Transverse colon (tissue), 4 donors: ENCODE measurements at regions not wholly inside any gene's neighbourhood (a gene's known extent, or its start where the extent isn't known, plus 50 kb on each side); places are given as distances from the start of the nearest gene placed in this dataset.
"Not testable (repeated sequence)": the region's sequence is repeated elsewhere in the genome, so short reads cannot be mapped to it uniquely, and the experiment has no call there.

Experiments
- DNase-seq: peaks from one replicate; pipeline ENCODE4 v3.0.0-alpha.2; 2019
- H3K27ac ChIP-seq, 4 donors: fragments of 200-600 bp; sonication (generic); 2 replicates each; pipeline ENCODE4 v1.5.1; 2016 to 2018; ENCODE audit warnings: inconsistent platforms in 4 of 4
- H3K27me3 ChIP-seq: fragments of 200-600 bp; sonication (generic); 2 replicates; pipeline ENCODE4 v1.5.1; 2017; ENCODE audit warnings: inconsistent platforms
- H3K36me3 ChIP-seq, 4 donors: fragments of 200-600 bp; sonication (generic); 2 replicates each; pipeline ENCODE4 v1.5.1; 2017 to 2019; ENCODE audit warnings: inconsistent platforms in 4 of 4
- H3K4me1 ChIP-seq, 4 donors: fragments of 200-600 bp; sonication (generic); 2 replicates each; pipeline ENCODE4 v1.5.1; 2017 to 2020; ENCODE audit warnings: inconsistent platforms in 4 of 4
- H3K4me3 ChIP-seq, 4 donors: fragments of 200-600 bp; sonication (generic); 1 replicate in 1 of 4; 2 replicates in 3 of 4; pipeline versions ENCODE4 v1.5.1 to v1.6.1; 2017 to 2019; ENCODE audit warnings: inconsistent platforms in 4 of 4
- H3K9me3 ChIP-seq, 2 donors: fragments of 200-600 bp; sonication (generic); 2 replicates each; pipeline ENCODE4 v1.5.1; 2017 to 2019; ENCODE audit warnings: inconsistent platforms in 2 of 2
- CTCF ChIP-seq, 5 experiments: fragments of 200-600 bp in 3 of 5; fragments of 450-650 bp in 2 of 5; sonication (generic) in 3 of 5; IDR thresholded peaks; 1 replicate in 2 of 5; 2 replicates in 3 of 5; pipeline ENCODE4 v1.5.1; 2016 to 2017; ENCODE audit warnings: antibody characterized with exemption in 5 of 5, inconsistent platforms in 3 of 5, mild to moderate bottlenecking in 2 of 5, moderate library complexity in 1 of 5
- EP300 ChIP-seq: sonication (generic); formaldehyde crosslinking; IDR thresholded peaks from one replicate; pipeline ENCODE4 v1.6.1; 2017; ENCODE audit warnings: antibody characterized with exemption, low read depth
- POLR2A ChIP-seq: fragments of 450-650 bp; IDR thresholded peaks from one replicate; pipeline ENCODE4 v1.6.1; 2016; ENCODE audit warnings: antibody characterized with exemption, mild to moderate bottlenecking, moderate library complexity
- POLR2AphosphoS5 ChIP-seq, 3 donors: sonication (generic); formaldehyde crosslinking; IDR thresholded peaks; one replicate each; pipeline ENCODE4 v1.6.1; 2016; ENCODE audit warnings: antibody characterized with exemption in 3 of 3
- WGBS, 2 donors: methylation state at CpG; one replicate each; pipeline ENCODE4 v1.1.5; 2018; ENCODE audit warnings: low coverage in 1 of 2; 5-methylcytosine and 5-hydroxymethylcytosine counted together
- in situ Hi-C, 4 donors: fragments of 200-750 bp; cut with MboI; loops; one replicate each; pipeline versions ENCODE4 v1.15.0 to v1.15.1; 2017; ENCODE audit warnings: low sequenced_read_pairs in 3 of 4, low pct_ligation_motif_present in 1 of 4, low pct_unique_long_range_greater_than_20kb in 1 of 4
- intact Hi-C: fragments of 100-400 bp; cut with DNase I; formaldehyde crosslinking; loops from one replicate; pipeline ENCODE4 v1.15.1; 2023; ENCODE audit warnings: low total_unique reads

GRCh38 chr4:126766241-126766640 lies 866.5 kb upstream of the INTU start:
- WGBS, 2 donors = 0 to 23% methylated on average over 1 to 2 of the region's 2 CpGs
- H3K36me3 ChIP-seq = no peaks in the 10 kb centered on the region
- no peaks in the 10 kb centered on the region for H3K9me3 ChIP-seq
- no peak overlapping the region for H3K27ac ChIP-seq
- no peaks in the 10 kb centered on the region for H3K4me1 ChIP-seq
- intact Hi-C loops (no loop called here), in situ Hi-C loops (no loop called here)
- TF ChIP-seq POLR2AphosphoS5 (IDR thresholded peaks at IDR 0.05) = no peak
- TF ChIP-seq POLR2A = no peak
- no peak for TF ChIP-seq EP300
- TF ChIP-seq CTCF (IDR thresholded peaks at IDR 0.05) = no peak
- H3K4me3 ChIP-seq = no peak overlapping the region
- no peaks in the 10 kb centered on the region for H3K27me3 ChIP-seq
- DNase-seq = no peak

GRCh38 chr4:126768338-126768737 lies 864.4 kb upstream of the INTU start:
- Histone ChIP-seq H3K27me3 (no peaks in the 10 kb centered on the region), H3K4me1 (no peaks in the 10 kb centered on the region), H3K36me3 (no peaks in the 10 kb centered on the region), H3K4me3 (no peak overlapping the region), H3K9me3 (no peaks in the 10 kb centered on the region), H3K27ac (no peak overlapping the region)
- in situ Hi-C loops (no loop called here), intact Hi-C loops (no loop called here)
- no peak for DNase-seq
- TF ChIP-seq CTCF (IDR thresholded peaks at IDR 0.05) (no peak), POLR2A (no peak), EP300 (no peak), POLR2AphosphoS5 (IDR thresholded peaks at IDR 0.05) (no peak)

GRCh38 chr4:126770811-126771553 lies 861.8 kb upstream of the INTU start:
- intact Hi-C loops, H3K9me3 ChIP-seq, H3K4me3 ChIP-seq, H3K27ac ChIP-seq, in situ Hi-C loops, H3K4me1 ChIP-seq, DNase-seq, H3K27me3 ChIP-seq, H3K36me3 ChIP-seq: not testable (repeated sequence)
- 98% methylated on average over 36 of the region's 46 CpGs; no CpG with 5 or more reads in 1 of the 2 donors for WGBS, 2 donors

GRCh38 chr4:126771618-126772017 lies 861.1 kb upstream of the INTU start:
- WGBS, 2 donors = 17 to 69% methylated on average over 2 to 5 of the region's 5 CpGs
- H3K36me3 ChIP-seq, H3K27ac ChIP-seq, DNase-seq, in situ Hi-C loops, H3K9me3 ChIP-seq, H3K4me3 ChIP-seq, intact Hi-C loops, H3K4me1 ChIP-seq, H3K27me3 ChIP-seq: not testable (repeated sequence)

GRCh38 chr4:126772662-126773061 lies 860.1 kb upstream of the INTU start:
- Histone ChIP-seq H3K4me1 (no peaks in the 10 kb centered on the region), H3K4me3 (no peak overlapping the region), H3K27ac (no peak overlapping the region), H3K36me3 (no peaks in the 10 kb centered on the region), H3K9me3 (no peaks in the 10 kb centered on the region), H3K27me3 (no peaks in the 10 kb centered on the region)
- intact Hi-C loops = no loop called here
- WGBS, 2 donors = 16 to 21% methylated on average over 3 of the region's 3 CpGs
- TF ChIP-seq POLR2A = no peak
- no peak for TF ChIP-seq CTCF (IDR thresholded peaks at IDR 0.05)
- no peak for TF ChIP-seq EP300
- TF ChIP-seq POLR2AphosphoS5 (IDR thresholded peaks at IDR 0.05) = no peak
- no peak for DNase-seq
- in situ Hi-C loops = no loop called here
